ENCODE measurements at regions not wholly inside any gene's neighbourhood (a gene's known extent, or its start where the extent isn't known, plus 50 kb on each side); places are given as distances from the start of the nearest gene placed in this dataset.

- no peak for DNase-seq
- no peaks in the 10 kb centered on the region for H3K9me3 ChIP-seq (ENCODE audit: control insufficient read depth, insufficient read depth, low read length)
- H3K36me3 ChIP-seq (ENCODE audit: control insufficient read depth, insufficient read depth, low read length) = no peaks in the 10 kb centered on the region
- Mint-ChIP-seq H3K9me3 (peaks cover 15 to 25% of the 10 kb centered on the region in 2 donors), H3K4me1 (no peaks in the 10 kb centered on the region), H3K36me3 (peaks cover under 1% of the 10 kb centered on the region), H3K27me3 (ENCODE audit: low read depth in 2 of 2) (no peaks in the 10 kb centered on the region), H3K27ac (no peak overlapping the region), H3K4me3 (no peak overlapping the region)
- H3K4me3 ChIP-seq (ENCODE audit: low read length) = no peak overlapping the region
- intact Hi-C loops (cut with micrococcal nuclease) = no loop called here
- H3K4me1 ChIP-seq (ENCODE audit: control insufficient read depth, insufficient read depth, low read length) = no peaks in the 10 kb centered on the region
- ATAC-seq = no peak
- no peak overlapping the region for H3K27ac ChIP-seq (ENCODE audit: low read length)
- no CpG with 5 or more reads among the region's 1 CpG for WGBS (ENCODE audit: insufficient coverage)
- TF ChIP-seq CTCF (IDR thresholded peaks at IDR 0.05) = no peak
- no peaks in the 10 kb centered on the region for H3K27me3 ChIP-seq (ENCODE audit: control insufficient read depth, insufficient read depth, low read length)
These were observed 118.4 kb upstream of the REG3G start for GRCh38 chr2:78907089-78907488.

GRCh38 chr2:78908973-78909372, 116.5 kb upstream of the REG3G start:
- WGBS (ENCODE audit: insufficient coverage) = 87% methylated on average over 4 of the region's 4 CpGs
- no peak for ATAC-seq
- Mint-ChIP-seq H3K27ac (no peak overlapping the region), H3K4me1 (no peaks in the 10 kb centered on the region), H3K27me3 (ENCODE audit: low read depth in 2 of 2) (no peaks in the 10 kb centered on the region), H3K9me3 (peaks cover 19 to 28% of the 10 kb centered on the region in 2 donors), H3K4me3 (no peak overlapping the region), H3K36me3 (peaks cover 9% of the 10 kb centered on the region)
- Histone ChIP-seq H3K27me3 (ENCODE audit: control insufficient read depth, insufficient read depth, low read length) (no peaks in the 10 kb centered on the region), H3K4me1 (ENCODE audit: control insufficient read depth, insufficient read depth, low read length) (no peaks in the 10 kb centered on the region), H3K9me3 (ENCODE audit: control insufficient read depth, insufficient read depth, low read length) (no peaks in the 10 kb centered on the region), H3K4me3 (ENCODE audit: low read length) (no peak overlapping the region), H3K36me3 (ENCODE audit: control insufficient read depth, insufficient read depth, low read length) (no peaks in the 10 kb centered on the region), H3K27ac (ENCODE audit: low read length) (no peak overlapping the region)
- intact Hi-C loops (cut with micrococcal nuclease) = no loop called here
- no peak for TF ChIP-seq CTCF (IDR thresholded peaks at IDR 0.05)
- no peak for DNase-seq

GRCh38 chr2:78910376-78910775, 115.1 kb upstream of the REG3G start:
- Histone ChIP-seq H3K4me1 (ENCODE audit: control insufficient read depth, insufficient read depth, low read length) (no peaks in the 10 kb centered on the region), H3K36me3 (ENCODE audit: control insufficient read depth, insufficient read depth, low read length) (no peaks in the 10 kb centered on the region), H3K4me3 (ENCODE audit: low read length) (no peak overlapping the region), H3K9me3 (ENCODE audit: control insufficient read depth, insufficient read depth, low read length) (no peaks in the 10 kb centered on the region), H3K27me3 (ENCODE audit: control insufficient read depth, insufficient read depth, low read length) (no peaks in the 10 kb centered on the region), H3K27ac (ENCODE audit: low read length) (no peak overlapping the region)
- TF ChIP-seq CTCF (IDR thresholded peaks at IDR 0.05) = no peak
- 79% methylated on average over 3 of the region's 3 CpGs for WGBS (ENCODE audit: insufficient coverage)
- no peak overlapping the region for H3K4me3 Mint-ChIP-seq
- H3K4me1 Mint-ChIP-seq = no peaks in the 10 kb centered on the region
- intact Hi-C loops (cut with micrococcal nuclease) = no loop called here
- no peak overlapping the region for H3K27ac Mint-ChIP-seq
- H3K27me3 Mint-ChIP-seq (ENCODE audit: low read depth in 2 of 2) = no peaks in the 10 kb centered on the region
- no peak for ATAC-seq
- no peak for DNase-seq
- peaks cover 9% of the 10 kb centered on the region for H3K36me3 Mint-ChIP-seq
- peaks cover 18 to 30% of the 10 kb centered on the region in 2 donors for H3K9me3 Mint-ChIP-seq

- intact Hi-C loops (cut with micrococcal nuclease) = no loop called here
- WGBS (ENCODE audit: insufficient coverage) = no CpG with 5 or more reads among the region's 1 CpG
- no peak overlapping the region for H3K4me3 Mint-ChIP-seq
- Histone ChIP-seq H3K4me3 (ENCODE audit: low read length) (no peak overlapping the region), H3K27ac (ENCODE audit: low read length) (no peak overlapping the region), H3K36me3 (ENCODE audit: control insufficient read depth, insufficient read depth, low read length) (no peaks in the 10 kb centered on the region), H3K27me3 (ENCODE audit: control insufficient read depth, insufficient read depth, low read length) (no peaks in the 10 kb centered on the region), H3K4me1 (ENCODE audit: control insufficient read depth, insufficient read depth, low read length) (no peaks in the 10 kb centered on the region), H3K9me3 (ENCODE audit: control insufficient read depth, insufficient read depth, low read length) (peaks cover 3% of the 10 kb centered on the region)
- H3K9me3 Mint-ChIP-seq = peaks cover 16 to 26% of the 10 kb centered on the region in 2 donors
- no peaks in the 10 kb centered on the region for H3K27me3 Mint-ChIP-seq (ENCODE audit: low read depth in 2 of 2)
- ATAC-seq (no peak), DNase-seq (no peak)
- no peaks in the 10 kb centered on the region for H3K4me1 Mint-ChIP-seq
- H3K27ac Mint-ChIP-seq = no peak overlapping the region
- TF ChIP-seq CTCF (IDR thresholded peaks at IDR 0.05) = no peak
- peaks cover 9% of the 10 kb centered on the region for H3K36me3 Mint-ChIP-seq
These were observed 112.2 kb upstream of the REG3G start for GRCh38 chr2:78913257-78913656.

Measured in natural killer cell (primary cell).